Sigmoid colon (tissue), 4 donors: ENCODE measurements at regions not wholly inside any gene's neighbourhood (a gene's known extent, or its start where the extent isn't known, plus 50 kb on each side); places are given as distances from the start of the nearest gene placed in this dataset.

Experiments
- EP300 ChIP-seq, 4 donors: sonication (generic); formaldehyde crosslinking; IDR thresholded peaks; one replicate each; pipeline ENCODE4 v1.6.1; 2017; ENCODE audit warnings: antibody characterized with exemption in 4 of 4
- POLR2A ChIP-seq, 2 donors: fragments of 450-650 bp; IDR thresholded peaks; one replicate each; pipeline ENCODE4 v1.6.1; 2016; ENCODE audit warnings: antibody characterized with exemption in 2 of 2, mild to moderate bottlenecking in 2 of 2, moderate library complexity in 2 of 2
- TF ChIP-seq, protein P1 (sequence below), 4 experiments: fragments of 450-650 bp in 3 of 4; fragments of 200-600 bp in 1 of 4; IDR thresholded peaks; one replicate each; pipeline ENCODE4 v1.5.1; 2016 to 2019; ENCODE audit warnings: antibody characterized with exemption in 4 of 4, mild to moderate bottlenecking in 3 of 4, moderate library complexity in 2 of 4

GRCh38 chr1:97006044-97006661, 284.6 kb downstream of the PTBP2 start:
- no peak for TF ChIP-seq EP300 (IDR thresholded peaks at IDR 0.05)
- TF ChIP-seq, protein P1, sequence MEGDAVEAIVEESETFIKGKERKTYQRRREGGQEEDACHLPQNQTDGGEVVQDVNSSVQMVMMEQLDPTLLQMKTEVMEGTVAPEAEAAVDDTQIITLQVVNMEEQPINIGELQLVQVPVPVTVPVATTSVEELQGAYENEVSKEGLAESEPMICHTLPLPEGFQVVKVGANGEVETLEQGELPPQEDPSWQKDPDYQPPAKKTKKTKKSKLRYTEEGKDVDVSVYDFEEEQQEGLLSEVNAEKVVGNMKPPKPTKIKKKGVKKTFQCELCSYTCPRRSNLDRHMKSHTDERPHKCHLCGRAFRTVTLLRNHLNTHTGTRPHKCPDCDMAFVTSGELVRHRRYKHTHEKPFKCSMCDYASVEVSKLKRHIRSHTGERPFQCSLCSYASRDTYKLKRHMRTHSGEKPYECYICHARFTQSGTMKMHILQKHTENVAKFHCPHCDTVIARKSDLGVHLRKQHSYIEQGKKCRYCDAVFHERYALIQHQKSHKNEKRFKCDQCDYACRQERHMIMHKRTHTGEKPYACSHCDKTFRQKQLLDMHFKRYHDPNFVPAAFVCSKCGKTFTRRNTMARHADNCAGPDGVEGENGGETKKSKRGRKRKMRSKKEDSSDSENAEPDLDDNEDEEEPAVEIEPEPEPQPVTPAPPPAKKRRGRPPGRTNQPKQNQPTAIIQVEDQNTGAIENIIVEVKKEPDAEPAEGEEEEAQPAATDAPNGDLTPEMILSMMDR (IDR thresholded peaks at IDR 0.05), result no peak
- TF ChIP-seq POLR2A (IDR thresholded peaks at IDR 0.05), result no peak
